Activated CD4-positive, alpha-beta memory T cell treated with anti-CD3 and anti-CD28 coated beads for 36 hours (primary cell): ENCODE measurements at regions not wholly inside any gene's neighbourhood (a gene's known extent, or its start where the extent isn't known, plus 50 kb on each side); places are given as distances from the start of the nearest gene placed in this dataset.
"Not testable (repeated sequence)": the region's sequence is repeated elsewhere in the genome, so short reads cannot be mapped to it uniquely, and the experiment has no call there.

Source experiments
- CTCF ChIA-PET: fragments of 350-600 bp; sonication (Branson Sonifier 250); formaldehyde crosslinking; loops from one replicate; lab custom pipeline; 2021; ENCODE audit warnings: antibody characterized with exemption, inconsistent platforms; lab: Charles Lee
- POLR2A ChIA-PET: fragments of 350-600 bp; sonication (Branson Sonifier 250); formaldehyde crosslinking; loops from one replicate; lab custom pipeline; 2021; ENCODE audit warnings: antibody characterized with exemption; lab: Charles Lee
- DNase-seq: peaks from one replicate; pipeline ENCODE4 v3.0.0-alpha.2; 2020
- H3K27ac Mint-ChIP-seq: one replicate; pipeline ENCODE4 v1.8.0; 2021; ENCODE audit warnings: mixed read lengths
- H3K27me3 Mint-ChIP-seq: one replicate; pipeline ENCODE4 v1.8.0; 2021; ENCODE audit warnings: mixed read lengths
- H3K36me3 Mint-ChIP-seq: one replicate; pipeline ENCODE4 v1.8.0; 2021; ENCODE audit warnings: mixed read lengths
- H3K4me1 Mint-ChIP-seq: one replicate; pipeline ENCODE4 v1.8.0; 2021; ENCODE audit warnings: low read depth, mixed read lengths
- H3K4me3 Mint-ChIP-seq: one replicate; pipeline ENCODE4 v1.8.0; 2021; ENCODE audit warnings: mild to moderate bottlenecking, mixed read lengths
- H3K9me3 Mint-ChIP-seq: one replicate; pipeline ENCODE4 v1.8.0; 2021; ENCODE audit warnings: mixed read lengths
- intact Hi-C: fragments of 100-400 bp; cut with micrococcal nuclease; formaldehyde crosslinking; loops from one replicate; pipeline ENCODE4 v1.15.1; 2023

GRCh38 chr5:135263022-135263668, 135.9 kb downstream of the MACROH2A1 start:
- Mint-ChIP-seq H3K4me1 (no peaks in the 10 kb centered on the region), H3K36me3 (no peaks in the 10 kb centered on the region), H3K27ac (no peak overlapping the region), H3K4me3 (no peak overlapping the region), H3K27me3 (peaks cover 5% of the 10 kb centered on the region), H3K9me3 (peaks cover 5% of the 10 kb centered on the region)
- intact Hi-C loops, result no loop called here
- DNase-seq, result no peak
- CTCF ChIA-PET, result no interaction called here
- POLR2A ChIA-PET, result no interaction called here

GRCh38 chr5:135262364-135262763, 136.7 kb downstream of the MACROH2A1 start:
- CTCF ChIA-PET, result no interaction called here
- no peak overlapping the region for H3K4me3 Mint-ChIP-seq
- H3K27me3 Mint-ChIP-seq, result peaks cover 3% of the 10 kb centered on the region
- intact Hi-C loops, result no loop called here
- no peaks in the 10 kb centered on the region for H3K36me3 Mint-ChIP-seq
- H3K27ac Mint-ChIP-seq, result no peak overlapping the region
- no peak for DNase-seq
- no peaks in the 10 kb centered on the region for H3K4me1 Mint-ChIP-seq
- POLR2A ChIA-PET, result no interaction called here
- H3K9me3 Mint-ChIP-seq, result peaks cover 5% of the 10 kb centered on the region

GRCh38 chr5:135260108-135260507, 138.9 kb downstream of the MACROH2A1 start:
- H3K27ac Mint-ChIP-seq, intact Hi-C loops, CTCF ChIA-PET, H3K9me3 Mint-ChIP-seq, H3K4me1 Mint-ChIP-seq, POLR2A ChIA-PET, H3K36me3 Mint-ChIP-seq, H3K27me3 Mint-ChIP-seq, DNase-seq, H3K4me3 Mint-ChIP-seq: not testable (repeated sequence)

- Mint-ChIP-seq H3K4me1 (no peaks in the 10 kb centered on the region), H3K27ac (no peak overlapping the region), H3K9me3 (peaks cover 5% of the 10 kb centered on the region), H3K36me3 (no peaks in the 10 kb centered on the region), H3K4me3 (no peak overlapping the region), H3K27me3 (peaks cover 9% of the 10 kb centered on the region)
- DNase-seq, result no peak
- intact Hi-C loops, result no loop called here
- POLR2A ChIA-PET, result no interaction called here
- CTCF ChIA-PET, result no interaction called here
These were observed 143.4 kb downstream of the MACROH2A1 start for GRCh38 chr5:135255461-135256178.

- no peak overlapping the region for H3K27ac Mint-ChIP-seq
- DNase-seq, result no peak
- CTCF ChIA-PET, result no interaction called here
- no peaks in the 10 kb centered on the region for H3K4me1 Mint-ChIP-seq
- POLR2A ChIA-PET, result no interaction called here
- H3K9me3 Mint-ChIP-seq, result peaks cover 2% of the 10 kb centered on the region
- intact Hi-C loops, result no loop called here
- peaks cover 9% of the 10 kb centered on the region for H3K27me3 Mint-ChIP-seq
- H3K36me3 Mint-ChIP-seq, result no peaks in the 10 kb centered on the region
- H3K4me3 Mint-ChIP-seq, result no peak overlapping the region
These were observed 144.8 kb downstream of the MACROH2A1 start for GRCh38 chr5:135254183-135254582.

GRCh38 chr5:135253601-135254178, 145.3 kb downstream of the MACROH2A1 start:
- intact Hi-C loops, result no loop called here
- Mint-ChIP-seq H3K4me1 (no peaks in the 10 kb centered on the region), H3K27me3 (peaks cover 10% of the 10 kb centered on the region), H3K36me3 (no peaks in the 10 kb centered on the region), H3K4me3 (no peak overlapping the region), H3K9me3 (no peaks in the 10 kb centered on the region), H3K27ac (no peak overlapping the region)
- ChIA-PET CTCF (no interaction called here), POLR2A (no interaction called here)
- DNase-seq, result no peak

- DNase-seq, result no peak
- Mint-ChIP-seq H3K4me3 (no peak overlapping the region), H3K4me1 (no peaks in the 10 kb centered on the region), H3K36me3 (no peaks in the 10 kb centered on the region), H3K27me3 (peaks cover 8% of the 10 kb centered on the region), H3K9me3 (no peaks in the 10 kb centered on the region), H3K27ac (no peak overlapping the region)
- ChIA-PET CTCF (no interaction called here), POLR2A (no interaction called here)
- intact Hi-C loops, result no loop called here
These were observed 147.9 kb downstream of the MACROH2A1 start for GRCh38 chr5:135251093-135251492.

- Mint-ChIP-seq H3K27me3 (peaks cover 8% of the 10 kb centered on the region), H3K4me1 (no peaks in the 10 kb centered on the region), H3K9me3 (no peaks in the 10 kb centered on the region), H3K4me3 (no peak overlapping the region), H3K36me3 (no peaks in the 10 kb centered on the region), H3K27ac (no peak overlapping the region)
- POLR2A ChIA-PET, result no interaction called here
- no peak for DNase-seq
- intact Hi-C loops, result no loop called here
- CTCF ChIA-PET, result no interaction called here
These were observed 148.4 kb downstream of the MACROH2A1 start for GRCh38 chr5:135250671-135251070.

GRCh38 chr5:135249658-135250057, 149.4 kb downstream of the MACROH2A1 start:
- no peak overlapping the region for H3K27ac Mint-ChIP-seq
- POLR2A ChIA-PET, result no interaction called here
- DNase-seq, result peak; percentile 8
- intact Hi-C loops, result no loop called here
- no peaks in the 10 kb centered on the region for H3K9me3 Mint-ChIP-seq
- H3K27me3 Mint-ChIP-seq, result peaks cover 8% of the 10 kb centered on the region
- no peaks in the 10 kb centered on the region for H3K4me1 Mint-ChIP-seq
- CTCF ChIA-PET, result no interaction called here
- H3K4me3 Mint-ChIP-seq, result no peak overlapping the region
- H3K36me3 Mint-ChIP-seq, result no peaks in the 10 kb centered on the region

GRCh38 chr5:135248801-135249231, 150.2 kb downstream of the MACROH2A1 start:
- H3K9me3 Mint-ChIP-seq, result no peaks in the 10 kb centered on the region
- no peak overlapping the region for H3K27ac Mint-ChIP-seq
- peaks cover 4% of the 10 kb centered on the region for H3K27me3 Mint-ChIP-seq

GRCh38 chr5:135246923-135247795, 151.9 kb downstream of the MACROH2A1 start:
- peaks cover 4% of the 10 kb centered on the region for H3K27me3 Mint-ChIP-seq
- intact Hi-C loops, result no loop called here
- H3K9me3 Mint-ChIP-seq, result no peaks in the 10 kb centered on the region
- H3K27ac Mint-ChIP-seq, result no peak overlapping the region
- ChIA-PET POLR2A (no interaction called here), CTCF (no interaction called here)
- H3K4me3 Mint-ChIP-seq, result no peak overlapping the region
- DNase-seq, result peak; percentile 31
- H3K4me1 Mint-ChIP-seq, result no peaks in the 10 kb centered on the region
- no peaks in the 10 kb centered on the region for H3K36me3 Mint-ChIP-seq

More at GRCh38 chr5:135248801-135249231, 150.2 kb downstream of the MACROH2A1 start:
- Mint-ChIP-seq H3K4me1 (no peaks in the 10 kb centered on the region), H3K4me3 (no peak overlapping the region), H3K36me3 (no peaks in the 10 kb centered on the region)
- intact Hi-C loops, result no loop called here
- POLR2A ChIA-PET, result no interaction called here
- DNase-seq, result peak; percentile 4
- CTCF ChIA-PET, result no interaction called here

- ChIA-PET POLR2A (no interaction called here), CTCF (no interaction called here)
- no peak for DNase-seq
- H3K4me1 Mint-ChIP-seq, result no peaks in the 10 kb centered on the region
- no peak overlapping the region for H3K4me3 Mint-ChIP-seq
- no peaks in the 10 kb centered on the region for H3K9me3 Mint-ChIP-seq
- H3K36me3 Mint-ChIP-seq, result no peaks in the 10 kb centered on the region
- peaks cover 1% of the 10 kb centered on the region for H3K27me3 Mint-ChIP-seq
- no peak overlapping the region for H3K27ac Mint-ChIP-seq
- intact Hi-C loops, result no loop called here
These were observed 152.5 kb downstream of the MACROH2A1 start for GRCh38 chr5:135246605-135246922.
